ENCODE measurements at regions not wholly inside any gene's neighbourhood (a gene's known extent, or its start where the extent isn't known, plus 50 kb on each side); places are given as distances from the start of the nearest gene placed in this dataset.

- Histone ChIP-seq H4K20me1 (ENCODE audit: control insufficient read depth, insufficient read depth, low read depth, low read length) (no peaks in the 10 kb centered on the region), H3K4me1 (ENCODE audit: control insufficient read depth, low read length) (peaks cover 32% of the 10 kb centered on the region), H3K79me2 (ENCODE audit: control insufficient read depth, low read length) (no peaks in the 10 kb centered on the region), H3K27me3 (ENCODE audit: control insufficient read depth, low read length) (peaks cover 13% of the 10 kb centered on the region), H3K27ac (ENCODE audit: low read depth, low read length) (no peak overlapping the region), H3F3A (ENCODE audit: control insufficient read depth, insufficient read depth) (peaks cover 4% of the 10 kb centered on the region; the same call in 1 of the 2 replicates), H3K4me3 (ENCODE audit: low read length) (no peak overlapping the region), H3K4me2 (ENCODE audit: low read length) (no peak overlapping the region), H3K9me2 (replicated peaks; ENCODE audit: control insufficient read depth, low read length) (no peaks in the 10 kb centered on the region), H3K36me3 (ENCODE audit: control insufficient read depth, low read length) (no peaks in the 10 kb centered on the region), H3K9me3 (ENCODE audit: control insufficient read depth, insufficient read depth, low read length) (no peaks in the 10 kb centered on the region)
- no peak for TF ChIP-seq EZH2phosphoT487 (IDR thresholded peaks at IDR 0.05; ENCODE audit: borderline replicate concordance, low read length)
- TF ChIP-seq, protein P1, sequence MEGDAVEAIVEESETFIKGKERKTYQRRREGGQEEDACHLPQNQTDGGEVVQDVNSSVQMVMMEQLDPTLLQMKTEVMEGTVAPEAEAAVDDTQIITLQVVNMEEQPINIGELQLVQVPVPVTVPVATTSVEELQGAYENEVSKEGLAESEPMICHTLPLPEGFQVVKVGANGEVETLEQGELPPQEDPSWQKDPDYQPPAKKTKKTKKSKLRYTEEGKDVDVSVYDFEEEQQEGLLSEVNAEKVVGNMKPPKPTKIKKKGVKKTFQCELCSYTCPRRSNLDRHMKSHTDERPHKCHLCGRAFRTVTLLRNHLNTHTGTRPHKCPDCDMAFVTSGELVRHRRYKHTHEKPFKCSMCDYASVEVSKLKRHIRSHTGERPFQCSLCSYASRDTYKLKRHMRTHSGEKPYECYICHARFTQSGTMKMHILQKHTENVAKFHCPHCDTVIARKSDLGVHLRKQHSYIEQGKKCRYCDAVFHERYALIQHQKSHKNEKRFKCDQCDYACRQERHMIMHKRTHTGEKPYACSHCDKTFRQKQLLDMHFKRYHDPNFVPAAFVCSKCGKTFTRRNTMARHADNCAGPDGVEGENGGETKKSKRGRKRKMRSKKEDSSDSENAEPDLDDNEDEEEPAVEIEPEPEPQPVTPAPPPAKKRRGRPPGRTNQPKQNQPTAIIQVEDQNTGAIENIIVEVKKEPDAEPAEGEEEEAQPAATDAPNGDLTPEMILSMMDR (IDR thresholded peaks at IDR 0.05; ENCODE audit: low read depth, low read length, poor library complexity, severe bottlenecking), result no peak
Observed at GRCh38 chr13:95391362-95391761, 90.1 kb upstream of the ABCC4 start.

GRCh38 chr13:95391785-95392184 is 90.5 kb upstream of the ABCC4 start:
- Histone ChIP-seq H3K4me2 (ENCODE audit: low read length) (no peak overlapping the region), H3F3A (ENCODE audit: control insufficient read depth, insufficient read depth) (peaks cover 4% of the 10 kb centered on the region; the same call in 1 of the 2 replicates), H3K9me3 (ENCODE audit: control insufficient read depth, insufficient read depth, low read length) (no peaks in the 10 kb centered on the region), H3K27ac (ENCODE audit: low read depth, low read length) (no peak overlapping the region), H4K20me1 (ENCODE audit: control insufficient read depth, insufficient read depth, low read depth, low read length) (no peaks in the 10 kb centered on the region), H3K27me3 (ENCODE audit: control insufficient read depth, low read length) (peaks cover 13% of the 10 kb centered on the region), H3K9me2 (replicated peaks; ENCODE audit: control insufficient read depth, low read length) (no peaks in the 10 kb centered on the region), H3K36me3 (ENCODE audit: control insufficient read depth, low read length) (no peaks in the 10 kb centered on the region), H3K4me1 (ENCODE audit: control insufficient read depth, low read length) (peaks cover 29% of the 10 kb centered on the region), H3K4me3 (ENCODE audit: low read length) (no peak overlapping the region), H3K79me2 (ENCODE audit: control insufficient read depth, low read length) (no peaks in the 10 kb centered on the region)
- no peak for TF ChIP-seq EZH2phosphoT487 (IDR thresholded peaks at IDR 0.05; ENCODE audit: borderline replicate concordance, low read length)
- TF ChIP-seq, protein P1 (IDR thresholded peaks at IDR 0.05; ENCODE audit: low read depth, low read length, poor library complexity, severe bottlenecking), result no peak

DNA sequence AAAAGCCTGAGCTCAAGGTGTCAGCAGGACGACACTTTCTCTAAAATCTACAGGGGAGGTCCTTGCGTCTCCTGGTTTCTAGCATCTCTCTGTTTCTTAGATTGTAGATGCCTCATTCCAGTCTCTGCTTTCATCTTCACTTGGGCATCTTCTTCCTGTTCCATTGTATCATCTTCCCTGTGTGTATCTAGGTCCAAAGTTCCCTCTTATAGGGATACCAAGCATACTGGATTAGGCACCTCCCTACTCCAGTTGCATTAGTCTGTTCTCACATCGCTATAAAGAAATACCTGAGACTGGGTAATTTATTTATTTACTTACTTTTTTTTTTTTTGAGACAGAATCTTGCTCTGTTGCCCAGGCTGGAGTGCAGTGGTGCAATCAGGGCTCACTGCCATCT is 91.3 kb upstream of the ABCC4 start:
- Histone ChIP-seq H3K4me3 (ENCODE audit: low read length) (no peak overlapping the region), H3K9me2 (replicated peaks; ENCODE audit: control insufficient read depth, low read length) (no peaks in the 10 kb centered on the region), H3K4me1 (ENCODE audit: control insufficient read depth, low read length) (peaks cover 22% of the 10 kb centered on the region), H3K9me3 (ENCODE audit: control insufficient read depth, insufficient read depth, low read length) (no peaks in the 10 kb centered on the region), H3K27ac (ENCODE audit: low read depth, low read length) (no peak overlapping the region), H3K27me3 (ENCODE audit: control insufficient read depth, low read length) (peaks cover 19% of the 10 kb centered on the region), H4K20me1 (ENCODE audit: control insufficient read depth, insufficient read depth, low read depth, low read length) (no peaks in the 10 kb centered on the region), H3K79me2 (ENCODE audit: control insufficient read depth, low read length) (no peaks in the 10 kb centered on the region), H3K36me3 (ENCODE audit: control insufficient read depth, low read length) (no peaks in the 10 kb centered on the region), H3K4me2 (ENCODE audit: low read length) (no peak overlapping the region), H3F3A (ENCODE audit: control insufficient read depth, insufficient read depth) (peaks cover 4% of the 10 kb centered on the region; the same call in 1 of the 2 replicates)
- TF ChIP-seq, protein P1 (IDR thresholded peaks at IDR 0.05; ENCODE audit: low read depth, low read length, poor library complexity, severe bottlenecking), result no peak
- no peak for TF ChIP-seq EZH2phosphoT487 (IDR thresholded peaks at IDR 0.05; ENCODE audit: borderline replicate concordance, low read length)

Data from DOHH2 (cell line).